ENCODE measurements at regions not wholly inside any gene's neighbourhood (a gene's known extent, or its start where the extent isn't known, plus 50 kb on each side); places are given as distances from the start of the nearest gene placed in this dataset.

DNA sequence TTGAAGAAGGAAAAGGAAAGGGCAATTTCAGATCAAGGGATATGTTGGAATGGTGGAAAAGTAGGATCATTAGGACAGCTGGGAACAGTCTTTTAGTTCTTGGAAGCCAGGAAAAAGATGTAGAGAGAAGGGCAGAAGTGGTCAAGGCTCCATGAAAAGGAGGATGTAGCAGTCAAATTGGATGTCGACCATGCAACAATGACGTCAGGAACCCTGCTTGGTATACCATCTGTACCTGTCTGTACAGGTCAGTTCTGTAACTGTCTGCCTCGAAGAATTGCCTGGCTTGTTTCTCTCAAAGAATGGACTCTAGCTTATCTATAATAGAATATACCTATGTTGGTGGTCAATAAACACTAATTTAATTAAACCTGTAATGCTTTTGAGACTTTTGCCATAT lies 157.8 kb upstream of the SGO1 start:
- TF ChIP-seq, protein P1, sequence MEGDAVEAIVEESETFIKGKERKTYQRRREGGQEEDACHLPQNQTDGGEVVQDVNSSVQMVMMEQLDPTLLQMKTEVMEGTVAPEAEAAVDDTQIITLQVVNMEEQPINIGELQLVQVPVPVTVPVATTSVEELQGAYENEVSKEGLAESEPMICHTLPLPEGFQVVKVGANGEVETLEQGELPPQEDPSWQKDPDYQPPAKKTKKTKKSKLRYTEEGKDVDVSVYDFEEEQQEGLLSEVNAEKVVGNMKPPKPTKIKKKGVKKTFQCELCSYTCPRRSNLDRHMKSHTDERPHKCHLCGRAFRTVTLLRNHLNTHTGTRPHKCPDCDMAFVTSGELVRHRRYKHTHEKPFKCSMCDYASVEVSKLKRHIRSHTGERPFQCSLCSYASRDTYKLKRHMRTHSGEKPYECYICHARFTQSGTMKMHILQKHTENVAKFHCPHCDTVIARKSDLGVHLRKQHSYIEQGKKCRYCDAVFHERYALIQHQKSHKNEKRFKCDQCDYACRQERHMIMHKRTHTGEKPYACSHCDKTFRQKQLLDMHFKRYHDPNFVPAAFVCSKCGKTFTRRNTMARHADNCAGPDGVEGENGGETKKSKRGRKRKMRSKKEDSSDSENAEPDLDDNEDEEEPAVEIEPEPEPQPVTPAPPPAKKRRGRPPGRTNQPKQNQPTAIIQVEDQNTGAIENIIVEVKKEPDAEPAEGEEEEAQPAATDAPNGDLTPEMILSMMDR (IDR thresholded peaks at IDR 0.05; ENCODE audit: extremely low read depth, missing control alignments): no peak
- no peak for DNase-seq (ENCODE audit: low spot score)

DNA sequence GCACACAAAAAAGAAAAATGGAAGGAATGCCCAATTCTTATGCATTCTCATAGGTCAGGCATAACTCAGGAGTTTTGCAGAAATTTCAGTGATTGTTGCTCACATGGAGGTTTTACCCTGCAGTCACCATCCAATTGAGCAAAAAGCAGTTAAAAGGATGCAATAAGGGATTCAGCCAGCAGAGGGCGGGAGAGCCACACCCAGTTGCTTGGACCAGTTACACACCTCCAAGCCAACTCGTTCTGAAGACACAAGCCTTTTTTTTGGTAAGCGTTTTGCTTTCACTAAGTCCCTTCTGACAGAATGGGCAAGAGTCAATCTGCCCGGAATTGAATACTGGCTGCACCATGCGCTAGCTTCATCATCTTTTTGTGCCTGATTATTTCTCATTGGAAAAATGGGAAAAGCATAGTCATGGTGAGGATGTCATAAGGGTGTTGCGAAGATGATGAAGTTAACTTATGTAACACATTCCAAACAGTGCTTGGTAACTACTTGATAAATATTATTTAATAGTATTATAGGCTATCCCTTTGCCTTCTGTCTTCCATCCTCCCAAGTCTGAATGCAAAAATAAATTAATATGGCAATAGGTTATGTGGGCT lies 154.4 kb upstream of the SGO1 start:
- TF ChIP-seq, protein P1 (IDR thresholded peaks at IDR 0.05; ENCODE audit: extremely low read depth, missing control alignments): peak; percentile 86
- peak; percentile 40 for DNase-seq (ENCODE audit: low spot score)

DNA sequence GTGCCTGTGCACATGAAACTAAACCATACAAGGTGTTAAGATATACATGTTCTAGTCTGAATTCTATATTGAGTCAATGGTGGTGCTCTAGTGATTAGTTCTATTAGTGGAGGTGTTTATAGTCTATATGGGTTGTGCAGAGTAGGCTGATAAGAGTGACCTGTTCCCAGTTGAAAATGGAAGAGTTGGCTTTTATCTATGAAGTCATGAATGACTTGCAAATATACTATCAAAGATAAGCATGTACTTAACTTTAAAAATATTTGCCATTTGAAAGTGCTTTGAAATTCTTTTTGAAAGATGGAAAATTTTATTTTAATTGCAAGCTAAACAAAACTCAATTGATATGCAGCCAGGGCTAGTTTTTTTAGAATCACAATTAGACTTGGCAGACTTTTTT lies 150.6 kb upstream of the SGO1 start:
- TF ChIP-seq, protein P1 (IDR thresholded peaks at IDR 0.05; ENCODE audit: extremely low read depth, missing control alignments): no peak
- no peak for DNase-seq (ENCODE audit: low spot score)

GRCh38 chr3:20334842-20335241 lies 148.8 kb upstream of the SGO1 start:
- TF ChIP-seq, protein P1 (IDR thresholded peaks at IDR 0.05; ENCODE audit: extremely low read depth, missing control alignments): no peak
- no peak for DNase-seq (ENCODE audit: low spot score)

DNA sequence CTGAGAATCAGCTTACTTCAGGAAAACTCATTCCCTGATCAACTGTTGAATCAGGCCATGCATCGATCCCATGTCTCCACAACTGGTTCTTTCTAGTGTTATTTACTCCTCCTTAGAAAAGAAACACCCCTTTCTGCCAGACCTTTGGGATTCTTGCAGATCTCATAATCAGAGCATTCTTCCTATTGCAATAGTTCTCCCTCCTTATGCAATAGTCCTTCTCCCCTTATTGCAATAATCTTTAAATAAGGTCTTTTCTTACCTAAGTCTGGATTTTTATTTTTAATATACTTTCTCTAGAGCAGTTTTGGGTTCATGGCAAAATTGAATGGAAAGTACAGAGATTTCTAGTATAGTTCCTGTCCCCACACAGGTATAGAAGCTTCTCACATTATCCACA lies 141.9 kb upstream of the SGO1 start:
- no peak for DNase-seq (ENCODE audit: low spot score)
- TF ChIP-seq, protein P1 (IDR thresholded peaks at IDR 0.05; ENCODE audit: extremely low read depth, missing control alignments): no peak

GRCh38 chr3:20326541-20326940 lies 140.5 kb upstream of the SGO1 start:
- TF ChIP-seq, protein P1 (IDR thresholded peaks at IDR 0.05; ENCODE audit: extremely low read depth, missing control alignments): no peak
- DNase-seq (ENCODE audit: low spot score): no peak

DNA sequence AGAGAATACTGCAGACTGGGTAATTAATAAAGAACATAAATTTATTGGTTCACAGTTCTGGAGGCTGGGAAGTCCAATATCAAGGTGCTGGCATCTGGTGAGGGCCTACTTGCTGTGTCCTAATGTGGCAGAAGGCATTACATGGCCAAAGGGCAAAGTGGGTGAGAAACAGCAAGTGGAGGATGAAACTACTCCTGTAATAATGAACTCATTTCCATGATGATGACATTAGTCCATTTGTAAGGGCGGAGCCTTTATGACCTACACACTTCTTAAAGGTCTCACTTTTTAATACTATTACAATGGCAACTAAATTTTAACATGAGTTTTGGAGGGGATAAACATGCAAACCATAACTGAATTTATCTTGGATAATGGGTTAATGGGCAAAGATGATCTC lies 139.6 kb upstream of the SGO1 start:
- no peak for DNase-seq (ENCODE audit: low spot score)
- TF ChIP-seq, protein P1 (IDR thresholded peaks at IDR 0.05; ENCODE audit: extremely low read depth, missing control alignments): no peak

Measured in GM20000 (cell line).